Gastrocnemius medialis (tissue), 4 donors: ENCODE measurements at regions not wholly inside any gene's neighbourhood (a gene's known extent, or its start where the extent isn't known, plus 50 kb on each side); places are given as distances from the start of the nearest gene placed in this dataset.

Experiments used
- ATAC-seq, 2 donors: fragments of 150-250 bp; one replicate each; pipeline ENCODE4 v1.9.1; 2016
- DNase-seq, 2 donors: peaks; one replicate each; pipeline ENCODE4 v3.0.0-alpha.2; 2019
- H3K27ac ChIP-seq, 4 donors: fragments of 200-600 bp; sonication (generic); 1 replicate in 1 of 4; 2 replicates in 3 of 4; pipeline ENCODE4 v1.5.1; 2016 to 2018; ENCODE audit warnings: mild to moderate bottlenecking in 2 of 4, moderate library complexity in 1 of 4
- H3K27me3 ChIP-seq, 3 donors: fragments of 200-600 bp; sonication (generic) in 2 of 3; 1 replicate in 1 of 3; 2 replicates in 2 of 3; pipeline versions ENCODE4 v1.5.1 to v1.6.0; 2016 to 2019; ENCODE audit warnings: mild to moderate bottlenecking in 1 of 3, moderate library complexity in 1 of 3
- H3K36me3 ChIP-seq, 2 donors: fragments of 200-600 bp; sonication (generic) in 1 of 2; one replicate each; pipeline ENCODE4 v1.5.1; 2017 to 2018
- H3K4me1 ChIP-seq, 2 donors: fragments of 200-600 bp; sonication (generic) in 1 of 2; one replicate each; pipeline ENCODE4 v1.5.1; 2016 to 2017; ENCODE audit warnings: mild to moderate bottlenecking in 2 of 2
- H3K4me3 ChIP-seq, 4 donors: fragments of 200-600 bp; sonication (generic) in 3 of 4; 1 replicate in 1 of 4; 2 replicates in 3 of 4; pipeline ENCODE4 v1.5.1; 2016 to 2019; ENCODE audit warnings: mild to moderate bottlenecking in 2 of 4
- H3K9me3 ChIP-seq, 3 donors: fragments of 200-600 bp; sonication (generic) in 2 of 3; 1 replicate in 1 of 3; 2 replicates in 2 of 3; pipeline ENCODE4 v1.5.1; 2016 to 2019
- POLR2A ChIP-seq, 2 donors: fragments of 450-650 bp; IDR thresholded peaks; one replicate each; pipeline ENCODE4 v1.6.1; 2017; ENCODE audit warnings: antibody characterized with exemption in 2 of 2, mild to moderate bottlenecking in 2 of 2, moderate library complexity in 2 of 2
- in situ Hi-C, 4 donors: fragments of 200-750 bp; cut with MboI; loops; one replicate each; pipeline versions ENCODE4 v1.15.0 to v1.8.0; 2017; ENCODE audit warnings: low sequenced_read_pairs in 4 of 4
- intact Hi-C: fragments of 100-400 bp; cut with DNase I; formaldehyde crosslinking; loops from one replicate; pipeline ENCODE4 v1.15.1; 2023; ENCODE audit warnings: low total_unique reads
- TF ChIP-seq, protein P1 (sequence below), 5 experiments: fragments of 450-650 bp in 3 of 5; fragments of 200-600 bp in 2 of 5; sonication (generic) in 2 of 5; IDR thresholded peaks in 4 of 5; conservative IDR thresholded peaks in 1 of 5; 1 replicate in 4 of 5; 2 replicates in 1 of 5; pipeline ENCODE4 v1.5.1; 2016 to 2019; ENCODE audit warnings: antibody characterized with exemption in 5 of 5, mild to moderate bottlenecking in 3 of 5, moderate library complexity in 3 of 5

GRCh38 chr11:103547691-103548090 is 438.5 kb downstream of the DYNC2H1 start:
- in situ Hi-C loops: loop anchor here in 1 of 4 donors (5.0 kb wide), 1 partner anchor 40 kb away; no protein-coding TSS in a partner anchor
- H3K4me1 ChIP-seq: no peaks in the 10 kb centered on the region
- intact Hi-C loops: no loop called here
- H3K4me3 ChIP-seq: no peak overlapping the region
- no peak for ATAC-seq
- no peak overlapping the region for H3K27ac ChIP-seq
- TF ChIP-seq, protein P1, sequence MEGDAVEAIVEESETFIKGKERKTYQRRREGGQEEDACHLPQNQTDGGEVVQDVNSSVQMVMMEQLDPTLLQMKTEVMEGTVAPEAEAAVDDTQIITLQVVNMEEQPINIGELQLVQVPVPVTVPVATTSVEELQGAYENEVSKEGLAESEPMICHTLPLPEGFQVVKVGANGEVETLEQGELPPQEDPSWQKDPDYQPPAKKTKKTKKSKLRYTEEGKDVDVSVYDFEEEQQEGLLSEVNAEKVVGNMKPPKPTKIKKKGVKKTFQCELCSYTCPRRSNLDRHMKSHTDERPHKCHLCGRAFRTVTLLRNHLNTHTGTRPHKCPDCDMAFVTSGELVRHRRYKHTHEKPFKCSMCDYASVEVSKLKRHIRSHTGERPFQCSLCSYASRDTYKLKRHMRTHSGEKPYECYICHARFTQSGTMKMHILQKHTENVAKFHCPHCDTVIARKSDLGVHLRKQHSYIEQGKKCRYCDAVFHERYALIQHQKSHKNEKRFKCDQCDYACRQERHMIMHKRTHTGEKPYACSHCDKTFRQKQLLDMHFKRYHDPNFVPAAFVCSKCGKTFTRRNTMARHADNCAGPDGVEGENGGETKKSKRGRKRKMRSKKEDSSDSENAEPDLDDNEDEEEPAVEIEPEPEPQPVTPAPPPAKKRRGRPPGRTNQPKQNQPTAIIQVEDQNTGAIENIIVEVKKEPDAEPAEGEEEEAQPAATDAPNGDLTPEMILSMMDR (IDR thresholded peaks at IDR 0.05 in 4 of 5, conservative IDR thresholded peaks at IDR 0.05 in 1 of 5): no peak
- no peak for TF ChIP-seq POLR2A (IDR thresholded peaks at IDR 0.05)
- no peaks in the 10 kb centered on the region for H3K9me3 ChIP-seq
- no peak for DNase-seq
- no peaks in the 10 kb centered on the region for H3K36me3 ChIP-seq
- H3K27me3 ChIP-seq: no peaks in the 10 kb centered on the region

- in situ Hi-C loops (loop anchor here in 1 of 4 donors (5.0 kb wide), 1 partner anchor 38 kb away; no protein-coding TSS in a partner anchor), intact Hi-C loops (no loop called here)
- Histone ChIP-seq H3K36me3 (no peaks in the 10 kb centered on the region), H3K27ac (no peak overlapping the region), H3K4me1 (no peaks in the 10 kb centered on the region), H3K9me3 (no peaks in the 10 kb centered on the region), H3K4me3 (no peak overlapping the region), H3K27me3 (no peaks in the 10 kb centered on the region)
- ATAC-seq (no peak), DNase-seq (no peak)
- TF ChIP-seq POLR2A (IDR thresholded peaks at IDR 0.05): no peak
- TF ChIP-seq, protein P1 (IDR thresholded peaks at IDR 0.05 in 4 of 5, conservative IDR thresholded peaks at IDR 0.05 in 1 of 5): no peak
These were observed 439.6 kb downstream of the DYNC2H1 start for GRCh38 chr11:103548838-103549237.

GRCh38 chr11:103550811-103551210 is 441.6 kb downstream of the DYNC2H1 start:
- TF ChIP-seq, protein P1 (IDR thresholded peaks at IDR 0.05 in 4 of 5, conservative IDR thresholded peaks at IDR 0.05 in 1 of 5): no peak
- TF ChIP-seq POLR2A (IDR thresholded peaks at IDR 0.05): no peak

GRCh38 chr11:103552086-103552485 is 442.9 kb downstream of the DYNC2H1 start:
- no peak for DNase-seq
- Histone ChIP-seq H3K4me3 (no peak overlapping the region), H3K27ac (no peak overlapping the region), H3K9me3 (no peaks in the 10 kb centered on the region), H3K4me1 (no peaks in the 10 kb centered on the region), H3K36me3 (no peaks in the 10 kb centered on the region), H3K27me3 (no peaks in the 10 kb centered on the region)
- in situ Hi-C loops (no loop called here), intact Hi-C loops (no loop called here)
- TF ChIP-seq POLR2A (IDR thresholded peaks at IDR 0.05): no peak
- TF ChIP-seq, protein P1 (IDR thresholded peaks at IDR 0.05 in 4 of 5, conservative IDR thresholded peaks at IDR 0.05 in 1 of 5): no peak
- ATAC-seq: no peak

More at GRCh38 chr11:103550811-103551210, 441.6 kb downstream of the DYNC2H1 start:
- Histone ChIP-seq H3K27ac (no peak overlapping the region), H3K36me3 (no peaks in the 10 kb centered on the region), H3K27me3 (no peaks in the 10 kb centered on the region), H3K4me3 (no peak overlapping the region), H3K9me3 (no peaks in the 10 kb centered on the region), H3K4me1 (no peaks in the 10 kb centered on the region)
- DNase-seq (no peak), ATAC-seq (no peak)
- intact Hi-C loops (no loop called here), in situ Hi-C loops (no loop called here)

- intact Hi-C loops (no loop called here), in situ Hi-C loops (no loop called here)
- DNase-seq: no peak
- no peaks in the 10 kb centered on the region for H3K27me3 ChIP-seq
- TF ChIP-seq POLR2A (IDR thresholded peaks at IDR 0.05): no peak
- TF ChIP-seq, protein P1 (IDR thresholded peaks at IDR 0.05 in 4 of 5, conservative IDR thresholded peaks at IDR 0.05 in 1 of 5): no peak
- no peaks in the 10 kb centered on the region for H3K36me3 ChIP-seq
- ATAC-seq: no peak
- H3K4me3 ChIP-seq: no peak overlapping the region
- no peaks in the 10 kb centered on the region for H3K9me3 ChIP-seq
- H3K4me1 ChIP-seq: no peaks in the 10 kb centered on the region
- no peak overlapping the region for H3K27ac ChIP-seq
These were observed 446.9 kb downstream of the DYNC2H1 start for GRCh38 chr11:103556171-103556570.
